ENCODE measurements at regions not wholly inside any gene's neighbourhood (a gene's known extent, or its start where the extent isn't known, plus 50 kb on each side); places are given as distances from the start of the nearest gene placed in this dataset.

GRCh38 chr12:111222523-111222922 is 146.4 kb downstream of the PHETA1 start:
- Histone ChIP-seq H3K36me3 (no peaks in the 10 kb centered on the region), H3K9me3 (no peaks in the 10 kb centered on the region), H3K27me3 (no peaks in the 10 kb centered on the region), H3K4me1 (no peaks in the 10 kb centered on the region), H3K27ac (no peak overlapping the region), H3K4me3 (no peak overlapping the region)
- TF ChIP-seq, protein P1, sequence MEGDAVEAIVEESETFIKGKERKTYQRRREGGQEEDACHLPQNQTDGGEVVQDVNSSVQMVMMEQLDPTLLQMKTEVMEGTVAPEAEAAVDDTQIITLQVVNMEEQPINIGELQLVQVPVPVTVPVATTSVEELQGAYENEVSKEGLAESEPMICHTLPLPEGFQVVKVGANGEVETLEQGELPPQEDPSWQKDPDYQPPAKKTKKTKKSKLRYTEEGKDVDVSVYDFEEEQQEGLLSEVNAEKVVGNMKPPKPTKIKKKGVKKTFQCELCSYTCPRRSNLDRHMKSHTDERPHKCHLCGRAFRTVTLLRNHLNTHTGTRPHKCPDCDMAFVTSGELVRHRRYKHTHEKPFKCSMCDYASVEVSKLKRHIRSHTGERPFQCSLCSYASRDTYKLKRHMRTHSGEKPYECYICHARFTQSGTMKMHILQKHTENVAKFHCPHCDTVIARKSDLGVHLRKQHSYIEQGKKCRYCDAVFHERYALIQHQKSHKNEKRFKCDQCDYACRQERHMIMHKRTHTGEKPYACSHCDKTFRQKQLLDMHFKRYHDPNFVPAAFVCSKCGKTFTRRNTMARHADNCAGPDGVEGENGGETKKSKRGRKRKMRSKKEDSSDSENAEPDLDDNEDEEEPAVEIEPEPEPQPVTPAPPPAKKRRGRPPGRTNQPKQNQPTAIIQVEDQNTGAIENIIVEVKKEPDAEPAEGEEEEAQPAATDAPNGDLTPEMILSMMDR (IDR thresholded peaks at IDR 0.05) = no peak
- TF ChIP-seq EP300 (IDR thresholded peaks at IDR 0.05) = no peak
- 75 to 82% methylated on average over 4 of the region's 4 CpGs for WGBS, 2 donors
- no peak for DNase-seq (ENCODE audit: low spot score in 2 of 2)

GRCh38 chr12:111222027-111222414 is 146.9 kb downstream of the PHETA1 start:
- TF ChIP-seq POLR2A (IDR thresholded peaks at IDR 0.05) (no peak), EP300 (IDR thresholded peaks at IDR 0.05) (no peak)
- TF ChIP-seq, protein P1 (IDR thresholded peaks at IDR 0.05) = no peak
- no peak for DNase-seq (ENCODE audit: low spot score in 2 of 2)
- H3K36me3 ChIP-seq = no peaks in the 10 kb centered on the region
- H3K9me3 ChIP-seq = no peaks in the 10 kb centered on the region
- WGBS, 2 donors = 75 to 77% methylated on average over 6 of the region's 6 CpGs
- H3K27me3 ChIP-seq = no peaks in the 10 kb centered on the region
- H3K27ac ChIP-seq = no peak overlapping the region
- H3K4me3 ChIP-seq = no peak overlapping the region
- H3K4me1 ChIP-seq = no peaks in the 10 kb centered on the region

- Histone ChIP-seq H3K9me3 (no peaks in the 10 kb centered on the region), H3K4me1 (no peaks in the 10 kb centered on the region), H3K36me3 (no peaks in the 10 kb centered on the region), H3K27ac (no peak overlapping the region), H3K4me3 (no peak overlapping the region), H3K27me3 (no peaks in the 10 kb centered on the region)
- TF ChIP-seq POLR2A (IDR thresholded peaks at IDR 0.05) (no peak), EP300 (IDR thresholded peaks at IDR 0.05) (no peak)
- TF ChIP-seq, protein P1 (IDR thresholded peaks at IDR 0.05) = no peak
- 58 to 61% methylated on average over 14 of the region's 14 CpGs for WGBS, 2 donors
- no peak for DNase-seq (ENCODE audit: low spot score in 2 of 2)
Observed at GRCh38 chr12:111221062-111222026, 147.6 kb downstream of the PHETA1 start.

GRCh38 chr12:111220363-111220762 is 148.5 kb downstream of the PHETA1 start:
- WGBS, 2 donors = 80 to 93% methylated on average over 1 of the region's 1 CpG
- no peak for DNase-seq (ENCODE audit: low spot score in 2 of 2)
- Histone ChIP-seq H3K36me3 (no peaks in the 10 kb centered on the region), H3K4me1 (no peaks in the 10 kb centered on the region), H3K27me3 (no peaks in the 10 kb centered on the region), H3K9me3 (no peaks in the 10 kb centered on the region), H3K4me3 (no peak overlapping the region), H3K27ac (no peak overlapping the region)
- TF ChIP-seq, protein P1 (IDR thresholded peaks at IDR 0.05) = no peak
- no peak for TF ChIP-seq EP300 (IDR thresholded peaks at IDR 0.05)
- TF ChIP-seq POLR2A (IDR thresholded peaks at IDR 0.05) = no peak

GRCh38 chr12:111219440-111219839 is 149.5 kb downstream of the PHETA1 start:
- 95 to 100% methylated on average over 2 of the region's 2 CpGs for WGBS, 2 donors
- Histone ChIP-seq H3K27ac (no peak overlapping the region), H3K36me3 (no peaks in the 10 kb centered on the region), H3K4me3 (no peak overlapping the region), H3K27me3 (no peaks in the 10 kb centered on the region), H3K9me3 (no peaks in the 10 kb centered on the region), H3K4me1 (no peaks in the 10 kb centered on the region)
- no peak for TF ChIP-seq POLR2A (IDR thresholded peaks at IDR 0.05)
- TF ChIP-seq EP300 (IDR thresholded peaks at IDR 0.05) = no peak
- DNase-seq (ENCODE audit: low spot score in 2 of 2) = no peak
